ENCODE measurements at regions not wholly inside any gene's neighbourhood (a gene's known extent, or its start where the extent isn't known, plus 50 kb on each side); places are given as distances from the start of the nearest gene placed in this dataset.

GRCh38 chr2:8239531-8240088 is 442.2 kb upstream of the ID2 start:
- peaks cover 2 to 12% of the 10 kb centered on the region in 2 experiments; a peak in 3 of 5 replicates for H3K27me3 ChIP-seq (ENCODE audit: control insufficient read depth in 2 of 2, insufficient read depth in 2 of 2, low read length in 2 of 2)
- FAIRE-seq (no peak), DNase-seq (ENCODE audit: extremely low read depth in 1 of 4, low spot score in 3 of 4) (no peak), ATAC-seq (no peak)
- H3K4me1 ChIP-seq (replicated peaks in 1 of 2; ENCODE audit: control insufficient read depth in 2 of 2, insufficient read depth in 2 of 2, low read length in 2 of 2): no peaks in the 10 kb centered on the region
- H3K79me2 ChIP-seq (ENCODE audit: control insufficient read depth, insufficient read depth, low read length): no peaks in the 10 kb centered on the region
- ChIA-PET POLR2A (interaction anchor here (0.7 kb wide), 1 partner anchor 232 kb away, joined by 3 read pairs; no protein-coding TSS in a partner anchor), CTCF (ENCODE audit: low intra/inter-chr PET ratio) (no interaction called here)
- BruUV-seq (replicated peaks): no TSS peak
- H3K4me3 ChIP-seq: no peak overlapping the region
- in situ Hi-C loops (cut with MboI): no loop called here
- no peaks in the 10 kb centered on the region for H3K9me3 ChIP-seq (replicated peaks; ENCODE audit: control insufficient read depth, insufficient read depth, low read depth, low read length)
- H3K9ac ChIP-seq (ENCODE audit: insufficient read depth in 1 of 2, low read depth in 2 of 2, low read length in 2 of 2): no peak overlapping the region
- intact Hi-C loops (cut with micrococcal nuclease): no loop called here
- no peak overlapping the region for H3K4me2 ChIP-seq (ENCODE audit: insufficient read depth, low read length)
- no peak overlapping the region for H3K27ac ChIP-seq (ENCODE audit: extremely low read depth, low read depth, low read length)
- no peaks in the 10 kb centered on the region for H3K9me1 ChIP-seq (ENCODE audit: control insufficient read depth, insufficient read depth, low read length)
- WGBS (ENCODE audit: insufficient coverage, low coverage, missing lambda C conversion rate): 3% methylated on average over 5 of the region's 5 CpGs
- no peaks in the 10 kb centered on the region for H3K36me3 ChIP-seq (ENCODE audit: control insufficient read depth, insufficient read depth, low read length)
- H4K20me1 ChIP-seq (replicated peaks; ENCODE audit: control insufficient read depth, insufficient read depth, low read length): no peaks in the 10 kb centered on the region
- H2AFZ ChIP-seq (ENCODE audit: low read depth, low read length): no peak overlapping the region
- TF ChIP-seq ZNF764 (CRISPR knock-in tag; IDR thresholded peaks at IDR 0.05; ENCODE audit: low read depth): no peak
- no peak for TF ChIP-seq CHD4 (IDR thresholded peaks at IDR 0.05; ENCODE audit: insufficient read depth, insufficient replicate concordance, low read depth, low read length, poor library complexity, severe bottlenecking)
- TF ChIP-seq NFATC3 (IDR thresholded peaks at IDR 0.05): no peak
- no peak for TF ChIP-seq ZNF639 (CRISPR knock-in tag; conservative IDR thresholded peaks at IDR 0.05 in 1 of 2, IDR thresholded peaks at IDR 0.05 in 1 of 2)
- no peak for TF ChIP-seq ZC3H8 (IDR thresholded peaks at IDR 0.05)
- no peak for TF ChIP-seq GTF2A2 (tag; IDR thresholded peaks at IDR 0.05)
- no peak for TF ChIP-seq NR2C1 (IDR thresholded peaks at IDR 0.05)
- no peak for TF ChIP-seq NR2C1 (tag; IDR thresholded peaks at IDR 0.05)
- TF ChIP-seq MGA (IDR thresholded peaks at IDR 0.05): no peak
- no peak for TF ChIP-seq HDAC2 (IDR thresholded peaks at IDR 0.05)

Data from K562 (cell line).